A673 (cell line): ENCODE measurements at regions not wholly inside any gene's neighbourhood (a gene's known extent, or its start where the extent isn't known, plus 50 kb on each side); places are given as distances from the start of the nearest gene placed in this dataset.

Source experiments
- BruUV-seq: library from RNA; stranded (reverse); fragments of 400-500 nt; replicated peaks from 2 replicates; lab custom pipeline; 2021; lab: Mats Ljungman, UMichigan
- CTCF ChIA-PET: fragments of 300-600 bp; sonication (Branson Sonifier 250); formaldehyde crosslinking; loops from one replicate; lab custom pipeline; 2022; ENCODE audit warnings: antibody characterized with exemption; lab: Charles Lee
- POLR2A ChIA-PET: fragments of 300-600 bp; sonication (Branson Sonifier 250); formaldehyde crosslinking; loops from one replicate; lab custom pipeline; 2022; ENCODE audit warnings: antibody characterized with exemption; ENCODE audit not compliant: low non-redundant PET; lab: Charles Lee
- DNase-seq: peaks from one replicate; pipeline ENCODE4 v3.0.0-alpha.2; 2015; ENCODE audit warnings: low spot score
- H3K27ac ChIP-seq: fragments of 200-600 bp; sonication (generic); 2 replicates; pipeline ENCODE4 v1.5.1; 2016; ENCODE audit warnings: mixed run types, low read depth, mild to moderate bottlenecking, mixed read lengths, antibody characterized with exemption, low read length; ENCODE audit not compliant: poor library complexity, severe bottlenecking
- H3K27me3 ChIP-seq: fragments of 200-600 bp; sonication (generic); replicated peaks from 2 replicates; pipeline ENCODE4 v1.6.1; 2017; ENCODE audit warnings: mixed run types, low read depth, mild to moderate bottlenecking, mixed read lengths, antibody characterized with exemption, low read length; ENCODE audit not compliant: insufficient read depth, poor library complexity
- H3K36me3 ChIP-seq: fragments of 200-600 bp; sonication (generic); 2 replicates; pipeline ENCODE4 v1.6.1; 2016; ENCODE audit warnings: mixed run types, mild to moderate bottlenecking, mixed read lengths, antibody characterized with exemption, low read length; ENCODE audit not compliant: insufficient read depth, poor library complexity, severe bottlenecking
- H3K4me1 ChIP-seq: fragments of 200-600 bp; sonication (generic); 2 replicates; pipeline ENCODE4 v1.6.1; 2017; ENCODE audit warnings: mixed run types, mild to moderate bottlenecking, mixed read lengths, antibody characterized with exemption, low read length; ENCODE audit not compliant: insufficient read depth, poor library complexity, severe bottlenecking
- H3K4me3 ChIP-seq: fragments of 200-600 bp; sonication (generic); 2 replicates; pipeline ENCODE4 v1.5.1; 2016; ENCODE audit warnings: low read depth, mixed run types, mild to moderate bottlenecking, mixed read lengths, low read length; ENCODE audit not compliant: poor library complexity, severe bottlenecking
- H3K9me3 ChIP-seq: fragments of 200-600 bp; sonication (generic); 2 replicates; pipeline ENCODE4 v1.6.1; 2016; ENCODE audit warnings: mixed run types, low read depth, mild to moderate bottlenecking, mixed read lengths, antibody characterized with exemption, low read length; ENCODE audit not compliant: poor library complexity, severe bottlenecking
- EZH2 ChIP-seq: fragments of 200-600 bp; sonication (generic); IDR thresholded peaks from 2 replicates; pipeline ENCODE4 v1.6.1; 2017; ENCODE audit warnings: borderline replicate concordance, low read depth, mild to moderate bottlenecking, mixed read lengths, antibody characterized with exemption, low read length; ENCODE audit not compliant: poor library complexity, severe bottlenecking
- intact Hi-C: fragments of 100-400 bp; cut with micrococcal nuclease; formaldehyde crosslinking; loops from one replicate; pipeline ENCODE4 v1.10.0; 2022; ENCODE audit not compliant: unreplicated experiment
- TF ChIP-seq, protein P1 (sequence below): fragments of 300-800, 200-600 bp; sonication (generic); conservative IDR thresholded peaks from 2 replicates; pipeline ENCODE4 v1.5.1; 2017; ENCODE audit warnings: low read depth, mild to moderate bottlenecking, antibody characterized with exemption, low read length, moderate library complexity, mixed read lengths

DNA sequence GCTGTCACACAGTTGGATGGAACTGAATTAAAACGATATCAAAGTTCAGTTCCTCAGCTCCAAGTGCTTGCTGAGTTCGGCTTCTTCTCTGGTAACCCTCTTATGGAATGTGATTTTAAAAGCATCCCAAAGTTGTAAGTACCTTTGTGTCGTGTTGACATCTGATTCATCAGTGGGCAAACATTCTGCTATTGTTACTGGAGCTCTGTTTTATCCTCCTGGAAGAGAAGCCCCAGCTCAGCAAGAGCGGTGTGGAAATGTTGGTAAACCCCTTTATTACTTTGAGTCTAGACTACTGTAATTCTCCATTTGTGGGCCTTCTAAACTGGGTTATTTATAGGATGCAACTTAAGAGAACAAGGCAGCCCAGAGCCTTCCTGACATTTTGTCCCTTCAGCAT lies 699.3 kb upstream of the WWC1 start:
- no peak for TF ChIP-seq EZH2
- TF ChIP-seq, protein P1, sequence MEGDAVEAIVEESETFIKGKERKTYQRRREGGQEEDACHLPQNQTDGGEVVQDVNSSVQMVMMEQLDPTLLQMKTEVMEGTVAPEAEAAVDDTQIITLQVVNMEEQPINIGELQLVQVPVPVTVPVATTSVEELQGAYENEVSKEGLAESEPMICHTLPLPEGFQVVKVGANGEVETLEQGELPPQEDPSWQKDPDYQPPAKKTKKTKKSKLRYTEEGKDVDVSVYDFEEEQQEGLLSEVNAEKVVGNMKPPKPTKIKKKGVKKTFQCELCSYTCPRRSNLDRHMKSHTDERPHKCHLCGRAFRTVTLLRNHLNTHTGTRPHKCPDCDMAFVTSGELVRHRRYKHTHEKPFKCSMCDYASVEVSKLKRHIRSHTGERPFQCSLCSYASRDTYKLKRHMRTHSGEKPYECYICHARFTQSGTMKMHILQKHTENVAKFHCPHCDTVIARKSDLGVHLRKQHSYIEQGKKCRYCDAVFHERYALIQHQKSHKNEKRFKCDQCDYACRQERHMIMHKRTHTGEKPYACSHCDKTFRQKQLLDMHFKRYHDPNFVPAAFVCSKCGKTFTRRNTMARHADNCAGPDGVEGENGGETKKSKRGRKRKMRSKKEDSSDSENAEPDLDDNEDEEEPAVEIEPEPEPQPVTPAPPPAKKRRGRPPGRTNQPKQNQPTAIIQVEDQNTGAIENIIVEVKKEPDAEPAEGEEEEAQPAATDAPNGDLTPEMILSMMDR = no peak
- H3K36me3 ChIP-seq = no peaks in the 10 kb centered on the region
- no peaks in the 10 kb centered on the region for H3K27me3 ChIP-seq
- no peaks in the 10 kb centered on the region for H3K9me3 ChIP-seq
- intact Hi-C loops = no loop called here
- no peak for DNase-seq
- POLR2A ChIA-PET = no interaction called here
- peaks cover 23% of the 10 kb centered on the region for H3K4me1 ChIP-seq
- H3K4me3 ChIP-seq = no peak overlapping the region
- CTCF ChIA-PET = no interaction called here
- BruUV-seq = no TSS peak
- no peak overlapping the region for H3K27ac ChIP-seq

- no peaks in the 10 kb centered on the region for H3K36me3 ChIP-seq
- H3K27me3 ChIP-seq = no peaks in the 10 kb centered on the region
- H3K4me3 ChIP-seq = no peak overlapping the region
- no TSS peak for BruUV-seq
- no peak for TF ChIP-seq EZH2
- TF ChIP-seq, protein P1 = no peak
- no peak overlapping the region for H3K27ac ChIP-seq
- CTCF ChIA-PET = no interaction called here
- POLR2A ChIA-PET = no interaction called here
- H3K9me3 ChIP-seq = no peaks in the 10 kb centered on the region
- DNase-seq = no peak
- intact Hi-C loops = no loop called here
- peaks cover 14% of the 10 kb centered on the region for H3K4me1 ChIP-seq
Measured at GRCh38 chr5:167593329-167594060, 698.0 kb upstream of the WWC1 start.

DNA sequence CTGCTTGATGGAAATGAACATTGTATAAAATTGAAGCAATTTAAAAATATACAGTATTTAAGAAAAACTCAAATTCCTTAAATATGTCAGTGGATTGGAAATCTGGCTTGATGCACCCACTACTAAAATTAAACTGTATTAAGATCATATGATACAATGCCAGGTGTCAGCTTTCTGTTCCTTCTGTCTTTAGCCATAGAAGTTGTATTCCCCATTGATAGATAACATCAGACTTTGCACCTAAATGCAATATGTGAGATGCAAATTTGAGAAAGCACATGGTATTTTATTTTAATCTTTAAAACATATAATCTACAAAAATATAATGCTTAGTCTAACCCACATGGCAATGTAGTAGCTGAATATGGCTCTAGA lies 697.4 kb upstream of the WWC1 start:
- Histone ChIP-seq H3K27ac (no peak overlapping the region), H3K9me3 (no peaks in the 10 kb centered on the region), H3K4me3 (no peak overlapping the region), H3K27me3 (no peaks in the 10 kb centered on the region), H3K36me3 (no peaks in the 10 kb centered on the region), H3K4me1 (peaks cover 12% of the 10 kb centered on the region)
- TF ChIP-seq, protein P1 = no peak
- TF ChIP-seq EZH2 = no peak
- DNase-seq = no peak
- CTCF ChIA-PET = no interaction called here
- intact Hi-C loops = no loop called here
- BruUV-seq = no TSS peak
- POLR2A ChIA-PET = no interaction called here
